HG02938 (cell line): ENCODE measurements at regions not wholly inside any gene's neighbourhood (a gene's known extent, or its start where the extent isn't known, plus 50 kb on each side); places are given as distances from the start of the nearest gene placed in this dataset.

ENCODE experiments used
- ATAC-seq: cut with Tn5 transposase; IDR thresholded peaks from one replicate; pipeline ENCODE4 v1.9.1; 2021; ENCODE audit warnings: mild to moderate bottlenecking, moderate library complexity; ENCODE audit not compliant: unreplicated experiment

- ATAC-seq = no peak
Measured at GRCh38 chr2:9137379-9138150, 69.0 kb upstream of the ASAP2 start.

- ATAC-seq = no peak
Measured at GRCh38 chr2:9135822-9136558, 70.6 kb upstream of the ASAP2 start.

- no peak for ATAC-seq
Measured at GRCh38 chr2:9127316-9127715, 79.3 kb upstream of the ASAP2 start.

- no peak for ATAC-seq
Measured at GRCh38 chr2:9126540-9126939, 80.1 kb upstream of the ASAP2 start.

GRCh38 chr2:9124231-9124741 is 82.3 kb upstream of the ASAP2 start:
- no peak for ATAC-seq

GRCh38 chr2:9123069-9123468 is 83.5 kb upstream of the ASAP2 start:
- no peak for ATAC-seq

- ATAC-seq = no peak
Measured at GRCh38 chr2:9122367-9122766, 84.2 kb upstream of the ASAP2 start.

GRCh38 chr2:9118383-9118960 is 88.1 kb upstream of the ASAP2 start:
- ATAC-seq = no peak

GRCh38 chr2:9115229-9115628 is 91.4 kb upstream of the ASAP2 start:
- ATAC-seq = no peak

- no peak for ATAC-seq
Measured at GRCh38 chr2:9114458-9114857, 92.2 kb upstream of the ASAP2 start.

- no peak for ATAC-seq
Measured at GRCh38 chr2:9113916-9114315, 92.7 kb upstream of the ASAP2 start.

- ATAC-seq = no peak
Measured at GRCh38 chr2:9113262-9113661, 93.3 kb upstream of the ASAP2 start.

- ATAC-seq = no peak
Measured at GRCh38 chr2:9112079-9112721, 94.4 kb upstream of the ASAP2 start.

- ATAC-seq = no peak
Measured at GRCh38 chr2:9110893-9111569, 95.6 kb upstream of the ASAP2 start.

- no peak for ATAC-seq
Measured at GRCh38 chr2:9110346-9110884, 96.2 kb upstream of the ASAP2 start.

- no peak for ATAC-seq
Measured at GRCh38 chr2:9109871-9110270, 96.7 kb upstream of the ASAP2 start.

GRCh38 chr2:9108210-9108967 is 98.2 kb upstream of the ASAP2 start:
- no peak for ATAC-seq

GRCh38 chr2:9107168-9108025 is 99.2 kb upstream of the ASAP2 start:
- no peak for ATAC-seq
